ENCODE measurements at regions not wholly inside any gene's neighbourhood (a gene's known extent, or its start where the extent isn't known, plus 50 kb on each side); places are given as distances from the start of the nearest gene placed in this dataset.

DNA sequence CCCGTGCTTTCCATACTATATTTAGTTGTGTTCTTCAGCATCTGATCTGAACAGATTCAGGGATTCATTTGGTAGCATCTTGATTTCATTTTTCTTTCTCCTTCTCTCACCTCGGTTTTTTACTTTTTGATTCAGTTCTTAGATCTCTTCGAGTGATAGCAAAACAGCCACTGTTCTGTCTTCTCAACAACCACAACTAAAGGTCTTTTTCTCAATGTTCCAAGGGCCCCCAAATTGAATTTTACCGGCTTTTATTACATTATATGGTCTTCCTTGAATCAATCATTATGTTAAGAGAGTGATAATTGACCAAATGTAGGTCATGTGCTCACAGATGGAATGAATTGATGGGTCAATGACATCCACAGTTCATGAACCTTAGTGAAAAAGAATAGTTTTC lies 164.5 kb upstream of the LMNTD1 start:
- TF ChIP-seq, protein P1, sequence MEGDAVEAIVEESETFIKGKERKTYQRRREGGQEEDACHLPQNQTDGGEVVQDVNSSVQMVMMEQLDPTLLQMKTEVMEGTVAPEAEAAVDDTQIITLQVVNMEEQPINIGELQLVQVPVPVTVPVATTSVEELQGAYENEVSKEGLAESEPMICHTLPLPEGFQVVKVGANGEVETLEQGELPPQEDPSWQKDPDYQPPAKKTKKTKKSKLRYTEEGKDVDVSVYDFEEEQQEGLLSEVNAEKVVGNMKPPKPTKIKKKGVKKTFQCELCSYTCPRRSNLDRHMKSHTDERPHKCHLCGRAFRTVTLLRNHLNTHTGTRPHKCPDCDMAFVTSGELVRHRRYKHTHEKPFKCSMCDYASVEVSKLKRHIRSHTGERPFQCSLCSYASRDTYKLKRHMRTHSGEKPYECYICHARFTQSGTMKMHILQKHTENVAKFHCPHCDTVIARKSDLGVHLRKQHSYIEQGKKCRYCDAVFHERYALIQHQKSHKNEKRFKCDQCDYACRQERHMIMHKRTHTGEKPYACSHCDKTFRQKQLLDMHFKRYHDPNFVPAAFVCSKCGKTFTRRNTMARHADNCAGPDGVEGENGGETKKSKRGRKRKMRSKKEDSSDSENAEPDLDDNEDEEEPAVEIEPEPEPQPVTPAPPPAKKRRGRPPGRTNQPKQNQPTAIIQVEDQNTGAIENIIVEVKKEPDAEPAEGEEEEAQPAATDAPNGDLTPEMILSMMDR (optimal IDR thresholded peaks at IDR 0.05 in 1 of 3, IDR thresholded peaks at IDR 0.05 in 1 of 3, conservative IDR thresholded peaks at IDR 0.05 in 1 of 3; ENCODE audit: extremely low read depth in 1 of 3, insufficient read depth in 2 of 3, low read length in 3 of 3): no peak
- no peak for TF ChIP-seq EZH2 (IDR thresholded peaks at IDR 0.05; ENCODE audit: low read length)
